ENCODE measurements at regions not wholly inside any gene's neighbourhood (a gene's known extent, or its start where the extent isn't known, plus 50 kb on each side); places are given as distances from the start of the nearest gene placed in this dataset.

GRCh38 chr6:105573556-105573955 is 170.7 kb upstream of the PREP start:
- no peak for TF ChIP-seq CTCF (IDR thresholded peaks at IDR 0.05; ENCODE audit: low read depth, low read length, poor library complexity, severe bottlenecking)
- TF ChIP-seq EZH2phosphoT487 (IDR thresholded peaks at IDR 0.05; ENCODE audit: borderline replicate concordance, low read length): no peak

All from DOHH2 (cell line).